HepG2 (cell line): ENCODE measurements at regions not wholly inside any gene's neighbourhood (a gene's known extent, or its start where the extent isn't known, plus 50 kb on each side); places are given as distances from the start of the nearest gene placed in this dataset.
A peak's percentile ranks its signal among the peaks of the same experiment; 100 is the strongest.

Experiments
- FOXA3 ChIP-seq: IDR thresholded peaks from 2 replicates; pipeline ENCODE4 v1.6.1; 2016; ENCODE audit warnings: missing genetic modification reagents, missing compliant biosample characterization
- GABPA ChIP-seq, 2 experiments: IDR thresholded peaks; 2 replicates each; pipeline ENCODE4 v1.6.1; 2011 to 2016; ENCODE audit warnings: low read depth in 2 of 2, low read length in 1 of 2, missing biosample characterization in 1 of 2, missing genetic modification characterization in 1 of 2
- HMG20A ChIP-seq: IDR thresholded peaks from 2 replicates; pipeline ENCODE4 v1.6.1; 2016; ENCODE audit warnings: borderline replicate concordance
- HOXA9 ChIP-seq: sonication (generic); formaldehyde crosslinking; IDR thresholded peaks from 2 replicates; pipeline ENCODE4 v1.8.1; 2022; ENCODE audit warnings: missing genetic modification reagents, mild to moderate bottlenecking, moderate library complexity, borderline replicate concordance
- NFIC ChIP-seq: IDR thresholded peaks from 2 replicates; pipeline ENCODE4 v1.6.1; 2012; ENCODE audit warnings: mild to moderate bottlenecking, low read length, inconsistent platforms
- PHF5A ChIP-seq: IDR thresholded peaks from one replicate; pipeline ENCODE4 v1.6.1; 2018; ENCODE audit warnings: low read depth, missing genetic modification reagents; ENCODE audit not compliant: unreplicated experiment
- STAG1 ChIP-seq: sonication (generic); formaldehyde crosslinking; IDR thresholded peaks from 2 replicates; pipeline ENCODE4 v1.4.0; 2020; ENCODE audit warnings: missing genetic modification reagents
- THAP11 ChIP-seq: IDR thresholded peaks from 2 replicates; pipeline ENCODE4 v1.6.1; 2016; ENCODE audit warnings: missing biosample characterization, missing genetic modification reagents
- ZKSCAN8 ChIP-seq: IDR thresholded peaks from 2 replicates; pipeline ENCODE4 v1.6.1; 2016; ENCODE audit warnings: borderline replicate concordance, missing genetic modification reagents, missing compliant biosample characterization
- ZNF337 ChIP-seq: sonication (generic); formaldehyde crosslinking; IDR thresholded peaks from 2 replicates; pipeline ENCODE4 v1.5.1; 2020; ENCODE audit warnings: missing genetic modification reagents, low read depth, mild to moderate bottlenecking, borderline replicate concordance
- ZNF441 ChIP-seq: sonication (generic); formaldehyde crosslinking; IDR thresholded peaks from 2 replicates; pipeline ENCODE4 v1.7.0; 2021; ENCODE audit warnings: missing genetic modification reagents, borderline replicate concordance
- TF ChIP-seq, protein P1 (sequence below): sonication (generic); formaldehyde crosslinking; IDR thresholded peaks from 2 replicates; pipeline ENCODE4 v1.5.1; 2020; ENCODE audit warnings: missing genetic modification reagents, mild to moderate bottlenecking, borderline replicate concordance
- TF ChIP-seq, protein P2 (sequence below): sonication (generic); formaldehyde crosslinking; IDR thresholded peaks from 2 replicates; pipeline ENCODE4 v1.4.0; 2020; ENCODE audit warnings: missing genetic modification reagents

DNA sequence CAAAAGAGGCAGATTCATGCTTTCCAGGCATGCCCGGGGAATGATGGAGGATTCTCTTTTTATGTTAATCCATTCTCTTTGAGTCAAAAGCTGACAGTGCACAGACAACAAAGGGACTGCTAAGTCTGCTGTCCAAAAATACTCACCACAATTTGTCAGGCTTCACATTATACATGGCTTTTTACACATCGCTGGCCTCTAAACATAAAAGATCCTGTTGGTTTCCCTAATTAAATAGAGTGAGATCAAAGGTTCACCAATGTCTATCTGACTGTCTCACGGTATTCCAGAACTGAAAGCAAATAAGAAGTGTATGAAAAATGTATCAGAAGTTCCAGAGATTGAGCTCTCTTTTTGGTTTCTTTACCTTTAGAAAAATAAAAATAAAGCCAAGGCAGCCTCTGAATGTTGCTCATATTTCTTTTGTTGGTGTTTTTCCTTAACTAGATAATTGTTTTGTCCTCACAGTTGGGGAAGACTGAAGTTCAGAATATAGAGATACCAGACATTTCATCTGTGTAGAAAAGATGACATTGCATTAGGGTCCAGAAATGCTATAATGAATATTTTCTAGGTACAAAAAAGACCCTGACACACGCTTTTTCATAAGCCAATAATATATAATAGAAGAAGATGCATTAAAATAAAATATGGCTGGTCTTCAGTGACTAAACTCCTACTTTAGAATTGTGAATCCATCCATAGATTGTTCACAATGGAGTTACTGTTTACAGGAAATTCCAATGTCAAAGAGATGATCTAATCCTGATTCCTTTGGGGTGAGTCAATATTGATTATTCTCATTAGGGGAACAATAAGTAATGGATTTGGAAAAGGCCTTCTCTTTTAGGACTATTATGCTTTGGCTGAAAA is 688.2 kb upstream of the CDH6 start (continued):
- TF ChIP-seq, protein P1, sequence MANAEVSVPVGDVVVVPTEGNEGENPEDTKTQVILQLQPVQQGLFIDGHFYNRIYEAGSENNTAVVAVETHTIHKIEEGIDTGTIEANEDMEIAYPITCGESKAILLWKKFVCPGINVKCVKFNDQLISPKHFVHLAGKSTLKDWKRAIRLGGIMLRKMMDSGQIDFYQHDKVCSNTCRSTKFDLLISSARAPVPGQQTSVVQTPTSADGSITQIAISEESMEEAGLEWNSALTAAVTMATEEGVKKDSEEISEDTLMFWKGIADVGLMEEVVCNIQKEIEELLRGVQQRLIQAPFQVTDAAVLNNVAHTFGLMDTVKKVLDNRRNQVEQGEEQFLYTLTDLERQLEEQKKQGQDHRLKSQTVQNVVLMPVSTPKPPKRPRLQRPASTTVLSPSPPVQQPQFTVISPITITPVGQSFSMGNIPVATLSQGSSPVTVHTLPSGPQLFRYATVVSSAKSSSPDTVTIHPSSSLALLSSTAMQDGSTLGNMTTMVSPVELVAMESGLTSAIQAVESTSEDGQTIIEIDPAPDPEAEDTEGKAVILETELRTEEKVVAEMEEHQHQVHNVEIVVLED = no peak
- TF ChIP-seq FOXA3 (CRISPR knock-in tag) (peak; percentile 94), ZKSCAN8 (CRISPR knock-in tag) (peak; percentile 45; the same call in 1 of the 2 replicates), THAP11 (CRISPR knock-in tag) (peak; percentile 24), STAG1 (CRISPR knock-in tag) (peak; percentile 18; the same call in 1 of the 2 replicates), HOXA9 (no peak), HMG20A (CRISPR knock-in tag) (peak; percentile 95), NFIC (peak; percentile 93), PHF5A (CRISPR knock-in tag) (peak; percentile 46), GABPA (IDR thresholded peaks at IDR 0.05; ENCODE audit: low read depth, low read length) (no peak), GABPA (CRISPR knock-in tag; IDR thresholded peaks at IDR 0.05; ENCODE audit: low read depth) (0 out of 2 replicates have a peak, but pooled peaks have one; percentile 28), ZNF441 (CRISPR knock-in tag) (no peak), ZNF337 (CRISPR knock-in tag) (no peak)
- TF ChIP-seq, protein P2, sequence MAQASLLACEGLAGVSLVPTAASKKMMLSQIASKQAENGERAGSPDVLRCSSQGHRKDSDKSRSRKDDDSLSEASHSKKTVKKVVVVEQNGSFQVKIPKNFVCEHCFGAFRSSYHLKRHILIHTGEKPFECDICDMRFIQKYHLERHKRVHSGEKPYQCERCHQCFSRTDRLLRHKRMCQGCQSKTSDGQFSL (CRISPR knock-in tag) = no peak
